Endothelial cell (in vitro differentiated cells): ENCODE measurements at regions not wholly inside any gene's neighbourhood (a gene's known extent, or its start where the extent isn't known, plus 50 kb on each side); places are given as distances from the start of the nearest gene placed in this dataset.

Experiments
- DNase-seq: peaks from one replicate; pipeline ENCODE4 v3.0.0; 2021; ENCODE audit warnings: low spot score
- H3K27ac Mint-ChIP-seq: one replicate; pipeline ENCODE4 v1.8.0; 2021; ENCODE audit warnings: mixed read lengths, inconsistent platforms; ENCODE audit not compliant: unreplicated experiment
- H3K27me3 Mint-ChIP-seq: one replicate; pipeline ENCODE4 v1.8.0; 2021; ENCODE audit warnings: mild to moderate bottlenecking, moderate library complexity, mixed read lengths, inconsistent platforms; ENCODE audit not compliant: unreplicated experiment
- H3K36me3 Mint-ChIP-seq: one replicate; pipeline ENCODE4 v1.8.0; 2021; ENCODE audit warnings: mild to moderate bottlenecking, low read depth, mixed read lengths, inconsistent platforms; ENCODE audit not compliant: unreplicated experiment
- H3K4me1 Mint-ChIP-seq: one replicate; pipeline ENCODE4 v1.8.0; 2021; ENCODE audit warnings: mild to moderate bottlenecking, mixed read lengths, inconsistent platforms; ENCODE audit not compliant: unreplicated experiment
- H3K4me3 Mint-ChIP-seq: one replicate; pipeline ENCODE4 v1.8.0; 2021; ENCODE audit warnings: mild to moderate bottlenecking, mixed read lengths, inconsistent platforms; ENCODE audit not compliant: unreplicated experiment
- H3K9me3 Mint-ChIP-seq: one replicate; pipeline ENCODE4 v1.8.0; 2021; ENCODE audit warnings: mixed read lengths, inconsistent platforms; ENCODE audit not compliant: unreplicated experiment
- CTCF ChIP-seq: fragments of 200-600 bp; sonication (generic); IDR thresholded peaks from one replicate; pipeline ENCODE4 v1.5.0; 2021; ENCODE audit warnings: antibody characterized with exemption; ENCODE audit not compliant: unreplicated experiment

- H3K9me3 Mint-ChIP-seq: no peaks in the 10 kb centered on the region
- peaks cover 5% of the 10 kb centered on the region for H3K36me3 Mint-ChIP-seq
- no peak for DNase-seq
- peak overlapping the region; percentile 88 for H3K27ac Mint-ChIP-seq
- H3K4me1 Mint-ChIP-seq: peaks cover 48% of the 10 kb centered on the region
- H3K27me3 Mint-ChIP-seq: peaks cover 8% of the 10 kb centered on the region
- no peak for TF ChIP-seq CTCF
- H3K4me3 Mint-ChIP-seq: no peak overlapping the region
These were observed 199.5 kb downstream of the PTEN start for GRCh38 chr10:88062798-88063472.

- no peaks in the 10 kb centered on the region for H3K9me3 Mint-ChIP-seq
- H3K4me1 Mint-ChIP-seq: peaks cover 48% of the 10 kb centered on the region
- peaks cover 8% of the 10 kb centered on the region for H3K27me3 Mint-ChIP-seq
- no peak overlapping the region for H3K4me3 Mint-ChIP-seq
- TF ChIP-seq CTCF: no peak
- DNase-seq: no peak
- H3K27ac Mint-ChIP-seq: peak overlapping the region; percentile 25
- peaks cover 5% of the 10 kb centered on the region for H3K36me3 Mint-ChIP-seq
These were observed 200.6 kb downstream of the PTEN start for GRCh38 chr10:88063861-88064557.

GRCh38 chr10:88064608-88065382 is 201.4 kb downstream of the PTEN start:
- Mint-ChIP-seq H3K27ac (no peak overlapping the region), H3K27me3 (peaks cover 8% of the 10 kb centered on the region), H3K4me1 (peaks cover 48% of the 10 kb centered on the region), H3K36me3 (peaks cover 5% of the 10 kb centered on the region), H3K9me3 (no peaks in the 10 kb centered on the region), H3K4me3 (no peak overlapping the region)
- DNase-seq: no peak
- no peak for TF ChIP-seq CTCF

GRCh38 chr10:88065383-88066049 is 202.1 kb downstream of the PTEN start:
- Mint-ChIP-seq H3K4me1 (peaks cover 46% of the 10 kb centered on the region), H3K27me3 (peaks cover 6% of the 10 kb centered on the region), H3K9me3 (no peaks in the 10 kb centered on the region), H3K4me3 (no peak overlapping the region), H3K36me3 (peaks cover 5% of the 10 kb centered on the region), H3K27ac (no peak overlapping the region)
- no peak for DNase-seq
- no peak for TF ChIP-seq CTCF
